ENCODE measurements at regions not wholly inside any gene's neighbourhood (a gene's known extent, or its start where the extent isn't known, plus 50 kb on each side); places are given as distances from the start of the nearest gene placed in this dataset.

- TF ChIP-seq BHLHE40 (IDR thresholded peaks at IDR 0.05; ENCODE audit: borderline replicate concordance), result no peak
- no peak for TF ChIP-seq TARDBP (IDR thresholded peaks at IDR 0.05)
- TF ChIP-seq ARNT (IDR thresholded peaks at IDR 0.05), result no peak
- no peak for TF ChIP-seq FOXM1 (IDR thresholded peaks at IDR 0.05; ENCODE audit: borderline replicate concordance)
- TF ChIP-seq SP1 (IDR thresholded peaks at IDR 0.05), result no peak
- no peak for TF ChIP-seq LEF1 (IDR thresholded peaks at IDR 0.05; ENCODE audit: borderline replicate concordance)
- TF ChIP-seq FOXA1 (IDR thresholded peaks at IDR 0.05), result no peak
- no peak for TF ChIP-seq NFRKB (IDR thresholded peaks at IDR 0.05)
- TF ChIP-seq HDGF (IDR thresholded peaks at IDR 0.05; ENCODE audit: borderline replicate concordance), result no peak
- no peak for TF ChIP-seq SUZ12 (IDR thresholded peaks at IDR 0.05)
- no peak for TF ChIP-seq CTBP1 (IDR thresholded peaks at IDR 0.05; ENCODE audit: borderline replicate concordance)
- no peak for TF ChIP-seq L3MBTL2 (conservative IDR thresholded peaks at IDR 0.05)
Measured at GRCh38 chr1:191943684-191944083, 214.6 kb upstream of the RGS18 start.
